Fibroblast of skin of left quadriceps (primary cell): ENCODE measurements at regions not wholly inside any gene's neighbourhood (a gene's known extent, or its start where the extent isn't known, plus 50 kb on each side); places are given as distances from the start of the nearest gene placed in this dataset.

Experiments used
- DNase-seq, 2 experiments: peaks; one replicate each; pipeline ENCODE4 v3.0.0-alpha.2; 2013; ENCODE audit warnings: low read depth in 2 of 2

DNA sequence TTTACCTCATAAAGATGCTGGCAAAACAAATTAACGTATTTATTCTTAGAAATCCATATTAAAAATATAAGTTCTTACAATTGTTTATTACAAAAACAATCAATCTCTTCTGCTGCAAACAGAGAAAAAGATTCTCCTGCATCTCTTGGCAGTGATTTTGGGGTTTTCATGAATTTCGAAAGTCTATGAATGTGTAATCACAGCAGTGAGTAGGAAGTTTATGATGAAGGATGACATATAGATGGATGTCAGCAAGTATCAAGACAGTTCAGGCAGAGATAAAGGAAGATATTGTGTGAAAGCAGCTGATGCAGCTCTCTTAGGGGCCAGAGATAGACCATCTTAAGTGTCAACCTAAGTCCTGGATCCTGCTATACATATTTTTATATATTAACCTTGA lies 196.9 kb upstream of the BANK1 start:
- no peak for DNase-seq

DNA sequence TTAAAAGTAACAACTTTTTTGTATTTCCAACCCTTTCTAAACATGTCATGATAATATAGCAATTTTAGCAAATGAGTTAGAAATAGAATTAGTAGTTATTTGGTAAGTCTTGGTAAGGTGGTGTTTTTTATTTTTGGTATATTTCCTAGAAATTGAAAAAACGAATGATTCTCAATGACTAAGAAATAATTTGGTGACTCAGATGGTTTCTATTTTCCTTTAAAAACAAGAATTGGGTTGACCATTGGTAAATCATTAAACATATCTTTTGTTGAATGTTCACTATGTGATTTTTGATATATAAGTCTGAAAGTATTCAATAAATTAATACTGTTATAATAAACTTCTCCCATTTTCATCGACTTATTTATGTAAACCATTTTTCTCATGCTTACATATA lies 206.2 kb upstream of the BANK1 start:
- no peak for DNase-seq

DNA sequence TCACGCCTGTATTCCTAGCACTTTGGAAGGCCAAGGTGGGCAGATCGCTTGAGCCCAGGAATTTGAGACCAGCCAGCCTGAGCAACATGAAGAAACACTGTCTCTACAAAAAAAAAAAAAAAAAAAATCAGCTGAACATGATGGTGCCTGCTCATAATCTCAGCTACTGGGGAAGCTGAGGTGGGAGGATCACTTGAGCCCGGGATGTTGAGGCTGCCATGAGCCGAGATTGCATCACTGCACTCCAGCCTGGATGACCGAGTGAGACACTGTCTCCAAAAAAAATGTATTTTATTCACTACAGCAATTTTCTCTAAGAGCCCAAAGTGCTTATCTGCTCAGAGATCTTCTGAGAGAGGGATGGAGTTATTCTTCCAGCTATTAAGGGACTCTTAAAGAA lies 215.8 kb upstream of the PPP3CA start:
- no peak for DNase-seq

DNA sequence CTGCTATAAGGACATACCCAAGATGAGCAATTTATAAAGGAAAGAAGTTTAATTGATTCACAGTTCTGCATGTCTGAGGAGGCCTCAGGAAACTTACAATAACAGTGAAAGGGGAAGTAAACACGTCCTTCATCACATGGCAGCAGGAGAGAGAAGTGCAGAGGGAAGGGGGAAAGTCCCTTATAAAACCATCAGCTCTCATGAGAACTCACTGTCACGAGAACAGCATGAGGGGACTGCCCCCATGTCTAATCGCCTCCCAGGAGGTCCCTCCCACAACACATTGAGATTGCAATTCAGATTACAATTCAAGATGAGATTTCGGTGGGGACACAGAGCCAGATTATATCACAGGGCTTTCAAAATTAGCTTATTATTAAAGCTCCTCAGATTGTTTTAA lies 209.5 kb upstream of the PPP3CA start:
- DNase-seq = no peak

- DNase-seq = no peak
Measured at GRCh38 chr4:101555341-101555880, 208.1 kb upstream of the PPP3CA start.

- DNase-seq = no peak
Measured at GRCh38 chr4:101540336-101540735, 193.0 kb upstream of the PPP3CA start.

DNA sequence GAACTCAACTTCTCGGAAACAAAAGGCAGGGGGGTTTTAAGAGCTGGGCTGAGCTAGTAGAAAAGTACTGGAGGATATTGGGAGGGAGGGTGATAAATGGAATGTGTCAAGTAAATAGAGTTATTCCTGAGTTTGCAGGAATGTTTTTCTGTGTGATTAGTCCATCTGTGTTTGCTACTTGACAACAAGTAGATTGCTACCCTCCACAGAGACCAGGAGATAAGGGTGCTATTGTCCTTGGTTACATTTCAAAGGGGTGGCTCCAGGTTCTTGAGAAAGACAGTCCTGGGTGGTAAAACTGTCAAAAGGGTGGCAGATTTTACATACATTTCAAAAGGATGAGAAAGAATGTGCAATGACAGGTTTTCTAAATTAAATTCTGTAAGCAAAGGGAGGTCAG lies 181.2 kb upstream of the PPP3CA start:
- DNase-seq = no peak

GRCh38 chr4:101527188-101527587 lies 179.9 kb upstream of the PPP3CA start:
- no peak for DNase-seq

- DNase-seq = no peak
Measured at GRCh38 chr4:101515566-101515965, 168.2 kb upstream of the PPP3CA start.

- DNase-seq = no peak
Measured at GRCh38 chr4:101515099-101515498, 167.8 kb upstream of the PPP3CA start.

- DNase-seq = no peak
Measured at GRCh38 chr4:101512416-101512815, 165.1 kb upstream of the PPP3CA start.

GRCh38 chr4:101501421-101501820 lies 154.1 kb upstream of the PPP3CA start:
- DNase-seq = no peak

DNA sequence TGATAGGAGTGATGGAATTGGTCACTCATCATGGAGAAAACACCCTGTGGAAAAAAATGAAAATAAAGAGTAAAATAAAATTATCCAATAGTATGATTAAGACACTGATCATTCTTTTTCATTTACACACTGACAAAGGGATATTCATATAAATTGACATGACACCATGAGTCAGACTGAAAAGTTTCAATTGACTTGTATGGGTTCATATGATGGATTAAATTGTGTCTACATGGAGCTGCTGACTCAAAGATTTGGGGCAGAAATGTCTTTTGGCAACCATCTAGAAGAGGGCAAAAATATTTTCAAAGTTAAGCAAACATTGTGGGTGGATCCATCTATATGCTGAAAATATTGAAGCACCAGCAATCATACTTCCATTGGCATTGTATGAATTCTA lies 153.4 kb upstream of the PPP3CA start:
- DNase-seq = no peak

DNA sequence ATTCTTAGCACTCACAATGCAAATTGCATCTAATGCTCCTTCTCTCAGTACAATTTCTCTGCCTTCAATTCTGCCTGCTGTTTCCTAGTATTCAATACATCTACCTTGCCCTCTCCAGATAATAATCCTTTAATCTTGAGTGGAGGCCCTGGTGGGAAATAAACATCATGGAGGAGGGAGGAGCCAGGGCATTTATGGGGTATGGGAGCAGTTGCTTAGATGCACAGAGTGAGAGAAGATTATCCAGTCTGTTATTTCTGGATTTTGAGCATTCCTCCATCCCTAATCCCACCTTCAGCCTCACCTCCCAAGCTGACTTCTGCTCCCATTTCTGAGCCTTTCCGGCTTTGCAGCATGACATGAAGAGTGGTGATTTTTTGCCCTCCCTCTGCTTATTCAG lies 127.9 kb upstream of the PPP3CA start:
- DNase-seq = no peak

DNA sequence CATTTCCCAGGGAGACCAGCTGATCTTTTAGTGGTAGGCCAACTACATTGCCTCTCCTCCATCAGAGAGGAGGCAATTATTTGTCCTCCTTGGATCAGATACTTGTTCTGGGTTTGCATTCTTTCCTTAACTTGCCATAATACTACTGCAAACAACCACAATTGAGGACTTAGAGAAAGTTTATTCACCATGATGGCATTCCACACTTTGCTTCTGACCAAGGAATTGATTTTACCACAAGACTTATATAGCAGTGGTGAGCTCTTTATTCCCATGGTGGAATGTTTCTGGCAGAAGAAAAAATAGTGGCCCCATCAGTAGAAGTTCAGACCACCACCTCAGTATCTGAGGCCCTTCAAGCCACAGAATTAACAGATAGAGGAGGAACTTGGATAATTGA lies 123.9 kb upstream of the PPP3CA start:
- DNase-seq = no peak

GRCh38 chr4:101464596-101464995 lies 117.3 kb upstream of the PPP3CA start:
- DNase-seq = no peak

- no peak for DNase-seq
Measured at GRCh38 chr4:101458914-101459313, 111.6 kb upstream of the PPP3CA start.

GRCh38 chr4:101458473-101458872 lies 111.1 kb upstream of the PPP3CA start:
- DNase-seq = no peak

- no peak for DNase-seq
Measured at GRCh38 chr4:101451086-101451485, 103.8 kb upstream of the PPP3CA start.

- DNase-seq = no peak
Measured at GRCh38 chr4:101441446-101441845, 94.1 kb upstream of the PPP3CA start.

DNA sequence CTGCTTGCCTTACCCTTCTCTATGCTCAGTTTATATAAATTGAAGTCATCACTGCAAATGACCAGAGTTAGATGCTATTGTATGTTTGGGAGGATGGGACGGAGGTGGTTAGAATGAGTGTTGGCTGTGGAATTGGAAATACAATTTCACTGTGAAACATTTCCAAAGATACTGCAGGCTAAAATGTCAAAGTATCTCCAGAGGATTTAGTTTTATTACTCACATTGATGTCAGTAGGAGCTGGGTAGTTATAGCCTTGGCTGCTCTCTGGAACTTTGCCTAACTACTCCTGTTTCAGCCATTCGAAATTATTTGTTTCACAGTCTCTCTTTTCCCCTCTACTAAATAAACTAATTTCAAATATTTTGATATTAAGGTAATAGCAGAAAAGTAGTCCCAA lies 92.6 kb upstream of the PPP3CA start:
- DNase-seq = peak in 1 of 2 experiments; percentile 16

GRCh38 chr4:101421386-101421785 lies 74.1 kb upstream of the PPP3CA start:
- no peak for DNase-seq

GRCh38 chr4:101420661-101421060 lies 73.3 kb upstream of the PPP3CA start:
- DNase-seq = no peak

DNA sequence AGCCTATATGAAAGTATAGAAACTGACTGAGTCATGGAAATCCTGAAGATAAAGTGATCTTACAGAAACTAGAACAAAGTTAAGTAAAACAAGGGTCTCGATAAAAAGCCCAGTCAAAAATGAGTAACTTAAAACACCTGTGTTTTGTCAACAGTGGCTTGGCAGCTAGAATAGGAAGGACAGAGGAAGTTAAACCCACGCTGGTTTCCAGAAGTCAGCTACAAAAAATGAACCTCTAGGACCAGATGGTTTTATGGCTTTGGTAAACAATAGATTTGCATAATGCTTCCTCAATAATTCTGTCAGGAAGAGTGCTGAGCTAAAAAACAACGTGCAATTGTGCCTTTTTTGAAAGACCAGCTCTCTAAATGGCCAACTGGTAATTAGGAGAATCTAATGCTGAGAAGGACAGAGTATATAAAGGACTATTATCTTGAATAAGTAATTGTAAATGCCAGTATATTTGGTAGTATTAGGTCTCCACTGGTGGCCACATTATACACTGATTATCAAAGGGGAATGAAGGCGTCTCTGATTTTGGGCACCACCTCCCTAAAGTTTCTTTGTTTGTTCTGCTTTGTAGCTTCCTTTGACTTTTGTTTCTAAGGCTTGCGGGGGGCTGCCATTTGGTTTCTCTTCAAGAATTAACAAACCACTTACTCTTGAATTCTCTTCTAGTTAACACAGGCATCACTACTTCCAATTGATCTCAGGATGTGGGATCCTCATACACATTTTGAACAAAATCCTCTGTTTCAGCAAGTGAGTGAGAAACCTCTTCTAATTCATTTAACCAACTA lies 72.2 kb upstream of the PPP3CA start:
- DNase-seq = no peak
